HepG2 (cell line): ENCODE measurements at regions not wholly inside any gene's neighbourhood (a gene's known extent, or its start where the extent isn't known, plus 50 kb on each side); places are given as distances from the start of the nearest gene placed in this dataset.
A peak's percentile ranks its signal among the peaks of the same experiment; 100 is the strongest.

Experiments used
- ATAC-seq: fragments of 200-7000 bp; cut with Tn5 transposase; 3 replicates; pipeline ENCODE4 v1.9.1; 2020; ENCODE audit warnings: mild to moderate bottlenecking, moderate library complexity
- BruUV-seq: library from RNA; stranded (reverse); fragments of 400-500 nt; replicated peaks from 2 replicates; lab custom pipeline; 2021; lab: Mats Ljungman, UMichigan
- CTCF ChIA-PET: fragments of 300-600 bp; formaldehyde crosslinking; extraction: SDS; loops from one replicate; lab custom pipeline; 2021; ENCODE audit warnings: low total read pairs, inconsistent platforms, low intra/inter-chr PET ratio; lab: Yijun Ruan, JAX
- POLR2A ChIA-PET: fragments of 350-600 bp; sonication (Branson Sonifier 250); formaldehyde crosslinking; loops from one replicate; lab custom pipeline; 2020; ENCODE audit warnings: antibody characterized with exemption, inconsistent platforms; lab: Yijun Ruan, JAX
- DNase-seq: peaks from one replicate; pipeline ENCODE4 v3.0.0-alpha.2; 2015; ENCODE audit warnings: low spot score
- FAIRE-seq: peaks from 3 replicates; lab custom pipeline; 2011; peaks lifted over from hg19 to GRCh38; lab: Jason Lieb, UNC
- H2AFZ ChIP-seq: one replicate; pipeline ENCODE4 v1.6.1; 2011; ENCODE audit warnings: low read length, inconsistent platforms
- H3K27ac ChIP-seq: fragments of 300-600 bp; 3 replicates; pipeline ENCODE4 v1.8.0; 2011; ENCODE audit warnings: mixed run types, mild to moderate bottlenecking, mixed read lengths, low read length, inconsistent platforms; ENCODE audit not compliant: insufficient read depth; ENCODE audit errors: extremely low read length
- H3K27me3 ChIP-seq, 2 experiments: fragments of 200-600 bp in 1 of 2; 2 replicates in 1 of 2; 3 replicates in 1 of 2; pipeline versions ENCODE4 v1.6.0 to v1.8.0; 2011; ENCODE audit warnings: low read length in 2 of 2, mild to moderate bottlenecking in 2 of 2, moderate library complexity in 2 of 2, inconsistent platforms in 1 of 2; ENCODE audit not compliant: insufficient read depth in 2 of 2, control insufficient read depth in 1 of 2
- H3K36me3 ChIP-seq, 2 experiments: fragments of 200-600 bp in 1 of 2; replicated peaks in 1 of 2; 2 replicates in 1 of 2; 3 replicates in 1 of 2; pipeline versions ENCODE4 v1.5.1 to v1.8.0; 2011; ENCODE audit warnings: low read length in 2 of 2, inconsistent platforms in 1 of 2; ENCODE audit not compliant: insufficient read depth in 2 of 2, control insufficient read depth in 1 of 2
- H3K4me1 ChIP-seq: 2 replicates; pipeline ENCODE4 v1.5.1; 2012; ENCODE audit warnings: low read length, inconsistent platforms; ENCODE audit not compliant: insufficient read depth
- H3K4me2 ChIP-seq: 2 replicates; pipeline ENCODE4 v1.6.0; 2011; ENCODE audit warnings: low read depth, low read length, inconsistent platforms
- H3K4me3 ChIP-seq, 3 experiments: fragments of 200-600 bp in 1 of 3; sonication (generic), shearing (Covaris generic) in 1 of 3; replicated peaks in 1 of 3; 2 replicates each; pipeline ENCODE4 v1.5.1; 2011 to 2016; ENCODE audit warnings: low read length in 3 of 3, inconsistent platforms in 2 of 3, low read depth in 2 of 3, mild to moderate bottlenecking in 2 of 3, control low read depth in 1 of 3, mixed read lengths in 1 of 3; ENCODE audit not compliant: insufficient read depth in 1 of 3
- H3K79me2 ChIP-seq: one replicate; pipeline ENCODE4 v1.6.1; 2011; ENCODE audit warnings: low read length, inconsistent platforms; ENCODE audit not compliant: insufficient read depth
- H3K9ac ChIP-seq: 2 replicates; pipeline ENCODE4 v1.6.0; 2011; ENCODE audit warnings: mild to moderate bottlenecking, low read depth, low read length, inconsistent platforms; ENCODE audit not compliant: insufficient read depth
- H3K9me3 ChIP-seq: 2 replicates; pipeline ENCODE4 v1.5.1; 2012; ENCODE audit warnings: mild to moderate bottlenecking, low read length
- H4K20me1 ChIP-seq: 2 replicates; pipeline ENCODE4 v1.6.0; 2011; ENCODE audit warnings: inconsistent platforms, mild to moderate bottlenecking, low read length, moderate library complexity; ENCODE audit not compliant: insufficient read depth
- ARNTL ChIP-seq: sonication (generic); formaldehyde crosslinking; IDR thresholded peaks from 2 replicates; pipeline ENCODE4 v1.4.0; 2020; ENCODE audit warnings: mild to moderate bottlenecking, missing genetic modification reagents
- ASH2L ChIP-seq: fragments of 300-600, 200-600 bp; sonication (generic); IDR thresholded peaks from 2 replicates; pipeline ENCODE4 v1.7.0; 2017; ENCODE audit warnings: low read depth, mild to moderate bottlenecking, moderate library complexity, mixed read lengths, low read length; ENCODE audit not compliant: insufficient read length
- JUN ChIP-seq: sonication (generic); formaldehyde crosslinking; IDR thresholded peaks from 2 replicates; pipeline ENCODE4 v1.4.0; 2020; ENCODE audit warnings: mild to moderate bottlenecking, missing genetic modification reagents
- MED8 ChIP-seq: sonication (generic); formaldehyde crosslinking; IDR thresholded peaks from 2 replicates; pipeline ENCODE4 v1.8.1; 2023; ENCODE audit warnings: mild to moderate bottlenecking, missing genetic modification reagents; ENCODE audit not compliant: insufficient replicate concordance
- SNAPC2 ChIP-seq: sonication (generic); formaldehyde crosslinking; IDR thresholded peaks from 2 replicates; pipeline ENCODE4 v1.8.1; 2022; ENCODE audit warnings: mild to moderate bottlenecking, missing genetic modification reagents
- ZKSCAN1 ChIP-seq: fragments of 150-350 bp; IDR thresholded peaks from 2 replicates; pipeline ENCODE4 v1.6.1; 2014; ENCODE audit warnings: low read length
- ZMYM2 ChIP-seq: sonication (generic); formaldehyde crosslinking; IDR thresholded peaks from 2 replicates; pipeline ENCODE4 v1.8.0; 2022; ENCODE audit warnings: mild to moderate bottlenecking, missing genetic modification reagents
- ZNF253 ChIP-seq: sonication (generic); formaldehyde crosslinking; IDR thresholded peaks from 2 replicates; pipeline ENCODE4 v1.8.0; 2022; ENCODE audit warnings: mild to moderate bottlenecking, missing genetic modification reagents, borderline replicate concordance
- ZNF547 ChIP-seq: sonication (generic); formaldehyde crosslinking; IDR thresholded peaks from 2 replicates; pipeline ENCODE4 v1.5.1; 2020; ENCODE audit warnings: mild to moderate bottlenecking, missing genetic modification reagents
- ZNF768 ChIP-seq: sonication (generic); formaldehyde crosslinking; IDR thresholded peaks from 2 replicates; pipeline ENCODE4 v1.4.0; 2020; ENCODE audit warnings: missing genetic modification reagents
- ZNF782 ChIP-seq: sonication (generic); formaldehyde crosslinking; IDR thresholded peaks from 2 replicates; pipeline ENCODE4 v1.4.0; 2020; ENCODE audit warnings: missing genetic modification reagents, mild to moderate bottlenecking, borderline replicate concordance
- ZNF850 ChIP-seq: sonication (generic); formaldehyde crosslinking; conservative IDR thresholded peaks from 2 replicates; pipeline ENCODE4 v1.9.0; 2021; ENCODE audit warnings: mild to moderate bottlenecking, missing genetic modification reagents
- WGBS: methylation state at CpG from one replicate; pipeline ENCODE4 v1.1.6; 2017; ENCODE audit warnings: low lambda C conversion rate; 5-methylcytosine and 5-hydroxymethylcytosine counted together
- in situ Hi-C: cut with HindIII; loops from 2 replicates; pipeline ENCODE4 v1.10.0; 2017; ENCODE audit warnings: low pct_unique_long_range_greater_than_20kb; ENCODE audit not compliant: extremely low pct_ligation_motif_present
- intact Hi-C: fragments of 100-400 bp; cut with micrococcal nuclease; formaldehyde crosslinking; loops from one replicate; pipeline ENCODE4 v1.10.0; 2022; ENCODE audit not compliant: unreplicated experiment

DNA sequence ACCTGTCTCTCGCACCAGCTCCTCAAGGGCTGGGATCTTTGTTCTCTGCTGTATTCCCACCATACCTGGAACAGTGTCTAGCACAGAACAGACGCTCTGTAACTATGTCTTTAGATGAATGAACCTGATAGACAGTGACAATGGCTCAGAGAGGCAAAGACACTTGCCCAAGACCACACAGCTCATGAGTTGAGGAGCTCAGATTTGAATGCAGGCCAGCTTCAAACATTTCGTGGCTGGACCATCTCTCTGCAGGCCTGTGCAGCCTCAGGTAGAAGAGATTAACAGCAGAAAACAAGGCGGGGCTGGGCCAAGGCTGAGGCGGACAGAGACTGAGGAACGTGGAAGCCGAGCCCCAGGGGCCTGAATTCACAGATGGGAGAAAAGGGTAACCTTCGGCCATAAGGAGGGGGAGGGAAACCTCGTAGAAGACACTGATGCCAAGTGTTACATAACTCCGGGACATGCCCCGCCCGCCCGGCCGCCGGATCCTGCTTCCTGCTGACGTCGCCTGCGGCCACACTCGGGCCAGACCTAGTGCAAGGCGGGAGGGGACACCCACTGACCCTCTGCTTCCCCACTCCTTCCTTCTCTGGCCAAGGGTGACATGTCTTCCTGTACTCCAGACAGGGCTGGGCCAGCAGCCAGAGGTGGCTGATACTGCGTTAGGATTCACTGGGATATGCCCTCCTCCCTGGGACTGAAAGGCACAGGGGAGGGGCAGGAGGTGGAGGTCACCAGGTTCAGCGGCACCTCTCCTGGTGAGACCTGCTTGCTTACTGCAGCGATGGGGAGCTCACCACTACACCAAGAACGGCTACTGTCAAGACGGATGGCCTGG, 86.8 kb downstream of the RFLNA start:
- POLR2A ChIA-PET, result no interaction called here
- H3K36me3 ChIP-seq, result peaks cover 16 to 46% of the 10 kb centered on the region in 2 experiments; a peak in 4 of 5 replicates
- no peak for TF ChIP-seq ZNF547 (CRISPR knock-in tag)
- TF ChIP-seq ZMYM2 (CRISPR knock-in tag), result no peak
- no peak for TF ChIP-seq ASH2L
- peak; percentile 82 for TF ChIP-seq ZNF768 (CRISPR knock-in tag)
- WGBS, result 95% methylated on average over 20 of the region's 25 CpGs
- no peak overlapping the region for H2AFZ ChIP-seq
- no peaks in the 10 kb centered on the region for H3K9me3 ChIP-seq
- intact Hi-C loops (no loop called here), in situ Hi-C loops (no loop called here)
- peaks cover 1% of the 10 kb centered on the region; the same call in 1 of the 2 replicates for H4K20me1 ChIP-seq
- H3K79me2 ChIP-seq, result no peaks in the 10 kb centered on the region
- H3K27ac ChIP-seq, result no peak overlapping the region
- H3K9ac ChIP-seq, result no peak overlapping the region
- no peak for FAIRE-seq
- H3K4me3 ChIP-seq, result no peak overlapping the region
- no peak for DNase-seq
- no TSS peak for BruUV-seq
- CTCF ChIA-PET, result no interaction called here
- ATAC-seq, result no peak
- no peak overlapping the region for H3K4me2 ChIP-seq
- H3K27me3 ChIP-seq, result no peaks in the 10 kb centered on the region
- peaks cover 3% of the 10 kb centered on the region; the same call in 1 of the 2 replicates for H3K4me1 ChIP-seq

DNA sequence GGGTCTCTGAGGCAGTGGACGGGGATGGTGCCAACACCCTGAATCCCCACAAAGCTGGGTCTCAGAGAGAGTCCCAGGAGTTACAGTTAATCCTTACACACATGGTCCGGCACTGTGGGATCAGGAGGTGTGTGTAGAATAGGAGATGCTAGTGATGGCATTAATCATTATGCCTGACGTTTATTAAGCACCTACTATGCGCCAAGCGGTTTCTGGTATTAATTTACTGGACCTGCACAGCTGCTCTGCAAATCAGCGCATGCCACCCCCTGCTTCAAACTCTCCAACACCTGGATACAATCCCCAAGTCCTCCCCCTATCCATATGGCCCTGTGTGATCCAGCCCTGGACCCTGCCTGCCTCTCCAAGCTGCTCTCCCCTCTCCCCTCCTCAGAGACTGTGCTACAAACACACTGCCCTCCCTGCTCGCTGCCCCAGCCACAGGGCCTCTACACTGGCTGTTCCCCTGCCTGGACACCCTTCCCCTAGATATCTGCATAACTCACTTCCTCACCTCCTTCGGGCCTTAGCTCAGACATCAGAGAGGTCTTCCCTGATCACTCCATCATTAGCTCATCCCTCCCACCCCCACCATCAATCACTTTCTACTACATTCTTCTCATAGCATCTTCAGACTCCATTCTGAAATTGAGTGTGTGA, 86.0 kb downstream of the RFLNA start:
- no TSS peak for BruUV-seq
- no peak for FAIRE-seq
- no peak overlapping the region for H3K9ac ChIP-seq
- peaks cover 16 to 49% of the 10 kb centered on the region in 2 experiments; a peak in 4 of 5 replicates for H3K36me3 ChIP-seq
- H3K27ac ChIP-seq, result no peak overlapping the region
- no peak overlapping the region for H2AFZ ChIP-seq
- H3K27me3 ChIP-seq, result no peaks in the 10 kb centered on the region
- no peak overlapping the region for H3K4me2 ChIP-seq
- H3K9me3 ChIP-seq, result no peaks in the 10 kb centered on the region
- intact Hi-C loops (no loop called here), in situ Hi-C loops (no loop called here)
- no peak overlapping the region for H3K4me3 ChIP-seq
- TF ChIP-seq MED8 (CRISPR knock-in tag), result no peak
- TF ChIP-seq SNAPC2 (CRISPR knock-in tag), result no peak
- no peak for TF ChIP-seq ZNF850
- peak; percentile 81 for TF ChIP-seq ZKSCAN1
- TF ChIP-seq ARNTL (CRISPR knock-in tag), result no peak
- no peak for TF ChIP-seq JUN (CRISPR knock-in tag)
- TF ChIP-seq ZNF782 (CRISPR knock-in tag), result no peak
- TF ChIP-seq ZNF253 (CRISPR knock-in tag), result no peak
- ChIA-PET CTCF (no interaction called here), POLR2A (no interaction called here)
- no peak for DNase-seq
- no peaks in the 10 kb centered on the region for H3K79me2 ChIP-seq
- H3K4me1 ChIP-seq, result no peaks in the 10 kb centered on the region
- 77% methylated on average over 8 of the region's 8 CpGs for WGBS
- no peak for ATAC-seq
- no peaks in the 10 kb centered on the region for H4K20me1 ChIP-seq
